Endothelial cell of umbilical vein (primary cell): ENCODE measurements at regions not wholly inside any gene's neighbourhood (a gene's known extent, or its start where the extent isn't known, plus 50 kb on each side); places are given as distances from the start of the nearest gene placed in this dataset.
"Not testable (repeated sequence)": the region's sequence is repeated elsewhere in the genome, so short reads cannot be mapped to it uniquely, and the experiment has no call there.

Source experiments
- EZH2 ChIP-seq: IDR thresholded peaks from 2 replicates; pipeline ENCODE4 v1.6.1; 2012; ENCODE audit warnings: borderline replicate concordance, low read depth, mild to moderate bottlenecking, moderate library complexity, low read length, inconsistent platforms; ENCODE audit not compliant: severe bottlenecking
- POLR2A ChIP-seq: IDR thresholded peaks from 2 replicates; pipeline ENCODE4 v1.6.1; 2012; ENCODE audit warnings: low read depth, mild to moderate bottlenecking, control low read depth, low read length
- POLR2AphosphoS5 ChIP-seq: IDR thresholded peaks from 2 replicates; pipeline ENCODE4 v1.6.1; 2012; ENCODE audit warnings: low read depth, mild to moderate bottlenecking, control low read depth, low read length, moderate library complexity; ENCODE audit not compliant: insufficient read depth
- TF ChIP-seq, protein P1 (sequence below), 2 donors: IDR thresholded peaks; 1 replicate in 1 of 2; 2 replicates in 1 of 2; pipeline ENCODE4 v1.5.1; 2011; ENCODE audit warnings: low read length in 2 of 2, mild to moderate bottlenecking in 2 of 2, moderate library complexity in 2 of 2, control low read depth in 1 of 2, inconsistent platforms in 1 of 2, low read depth in 1 of 2; ENCODE audit not compliant: insufficient read depth in 1 of 2; ENCODE audit errors: extremely low read depth in 1 of 2

DNA sequence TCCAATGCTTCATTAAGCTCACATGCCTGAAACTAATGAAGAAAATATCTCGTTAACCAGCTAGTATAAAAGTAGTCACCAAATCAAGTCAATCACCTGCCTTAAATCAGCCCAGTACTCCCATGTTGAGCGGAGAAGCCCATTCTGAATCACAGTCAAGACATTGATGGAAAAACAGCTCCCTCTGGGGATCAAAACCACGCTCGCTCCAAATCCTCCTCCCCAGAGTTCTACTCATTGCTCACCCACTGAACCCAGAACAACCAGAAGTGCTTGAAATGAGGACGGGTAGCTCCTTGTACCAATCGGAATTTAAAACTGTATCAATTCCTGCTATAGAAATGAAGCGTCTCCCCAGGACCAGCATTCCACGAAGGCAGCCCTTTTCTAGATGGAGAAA is 90.0 kb upstream of the ZNF195 start:
- TF ChIP-seq EZH2, POLR2A, POLR2AphosphoS5: not testable (repeated sequence)
- TF ChIP-seq, protein P1, sequence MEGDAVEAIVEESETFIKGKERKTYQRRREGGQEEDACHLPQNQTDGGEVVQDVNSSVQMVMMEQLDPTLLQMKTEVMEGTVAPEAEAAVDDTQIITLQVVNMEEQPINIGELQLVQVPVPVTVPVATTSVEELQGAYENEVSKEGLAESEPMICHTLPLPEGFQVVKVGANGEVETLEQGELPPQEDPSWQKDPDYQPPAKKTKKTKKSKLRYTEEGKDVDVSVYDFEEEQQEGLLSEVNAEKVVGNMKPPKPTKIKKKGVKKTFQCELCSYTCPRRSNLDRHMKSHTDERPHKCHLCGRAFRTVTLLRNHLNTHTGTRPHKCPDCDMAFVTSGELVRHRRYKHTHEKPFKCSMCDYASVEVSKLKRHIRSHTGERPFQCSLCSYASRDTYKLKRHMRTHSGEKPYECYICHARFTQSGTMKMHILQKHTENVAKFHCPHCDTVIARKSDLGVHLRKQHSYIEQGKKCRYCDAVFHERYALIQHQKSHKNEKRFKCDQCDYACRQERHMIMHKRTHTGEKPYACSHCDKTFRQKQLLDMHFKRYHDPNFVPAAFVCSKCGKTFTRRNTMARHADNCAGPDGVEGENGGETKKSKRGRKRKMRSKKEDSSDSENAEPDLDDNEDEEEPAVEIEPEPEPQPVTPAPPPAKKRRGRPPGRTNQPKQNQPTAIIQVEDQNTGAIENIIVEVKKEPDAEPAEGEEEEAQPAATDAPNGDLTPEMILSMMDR (IDR thresholded peaks at IDR 0.05; ENCODE audit: extremely low read depth in 1 of 2, insufficient read depth in 1 of 2, low read depth in 1 of 2, low read length in 2 of 2), result not testable (repeated sequence)
